Ureter (tissue), 1 donor: ENCODE measurements at regions not wholly inside any gene's neighbourhood (a gene's known extent, or its start where the extent isn't known, plus 50 kb on each side); places are given as distances from the start of the nearest gene placed in this dataset.
"Not testable (repeated sequence)": the region's sequence is repeated elsewhere in the genome, so short reads cannot be mapped to it uniquely, and the experiment has no call there.

Experiments
- DNase-seq: peaks from one replicate; pipeline ENCODE4 v3.0.0-alpha.2; 2020; ENCODE audit warnings: low spot score
- donor health status: DM: yes; HTN: yes; CAD: no.

DNA sequence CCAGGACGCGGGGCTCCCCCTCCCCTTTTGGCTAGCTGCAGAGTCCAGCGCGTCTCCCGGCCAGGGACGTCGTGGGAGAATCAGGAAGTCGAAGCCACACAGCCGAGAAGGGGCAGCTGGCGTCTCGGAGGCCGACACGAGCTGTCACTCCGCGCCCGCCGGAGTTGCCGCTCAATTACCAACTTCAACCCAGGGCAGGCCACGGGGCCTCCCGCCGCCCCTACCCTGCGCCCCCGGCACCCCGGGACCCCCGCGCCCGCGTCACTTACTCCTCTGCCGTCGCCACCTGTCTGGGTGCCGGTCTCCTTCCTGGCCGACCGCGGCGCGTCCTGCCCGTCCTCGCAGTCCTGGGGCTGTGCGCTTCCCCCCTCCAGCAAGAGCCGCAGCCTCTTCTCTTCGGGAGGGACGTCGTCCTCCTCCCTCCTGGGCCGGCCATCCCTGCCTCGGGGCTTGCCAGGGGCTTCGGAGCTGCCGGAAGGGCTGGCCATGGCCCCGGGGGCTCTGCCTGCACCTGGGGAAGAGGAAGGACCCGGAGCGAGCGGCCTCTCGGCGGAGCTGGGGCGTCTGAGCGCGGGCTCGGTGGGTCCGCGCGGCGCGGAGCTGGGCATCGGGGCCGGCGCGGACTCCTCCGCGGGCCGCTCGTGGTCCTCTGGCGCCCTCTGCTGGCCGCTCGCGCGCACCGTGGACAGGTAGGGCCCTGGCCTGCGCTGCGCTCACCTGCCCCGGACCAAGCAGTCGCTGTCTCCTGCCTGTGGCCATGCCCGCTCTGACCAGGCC lies 65.6 kb upstream of the CLEC6A start:
- DNase-seq: peak; percentile 43

DNA sequence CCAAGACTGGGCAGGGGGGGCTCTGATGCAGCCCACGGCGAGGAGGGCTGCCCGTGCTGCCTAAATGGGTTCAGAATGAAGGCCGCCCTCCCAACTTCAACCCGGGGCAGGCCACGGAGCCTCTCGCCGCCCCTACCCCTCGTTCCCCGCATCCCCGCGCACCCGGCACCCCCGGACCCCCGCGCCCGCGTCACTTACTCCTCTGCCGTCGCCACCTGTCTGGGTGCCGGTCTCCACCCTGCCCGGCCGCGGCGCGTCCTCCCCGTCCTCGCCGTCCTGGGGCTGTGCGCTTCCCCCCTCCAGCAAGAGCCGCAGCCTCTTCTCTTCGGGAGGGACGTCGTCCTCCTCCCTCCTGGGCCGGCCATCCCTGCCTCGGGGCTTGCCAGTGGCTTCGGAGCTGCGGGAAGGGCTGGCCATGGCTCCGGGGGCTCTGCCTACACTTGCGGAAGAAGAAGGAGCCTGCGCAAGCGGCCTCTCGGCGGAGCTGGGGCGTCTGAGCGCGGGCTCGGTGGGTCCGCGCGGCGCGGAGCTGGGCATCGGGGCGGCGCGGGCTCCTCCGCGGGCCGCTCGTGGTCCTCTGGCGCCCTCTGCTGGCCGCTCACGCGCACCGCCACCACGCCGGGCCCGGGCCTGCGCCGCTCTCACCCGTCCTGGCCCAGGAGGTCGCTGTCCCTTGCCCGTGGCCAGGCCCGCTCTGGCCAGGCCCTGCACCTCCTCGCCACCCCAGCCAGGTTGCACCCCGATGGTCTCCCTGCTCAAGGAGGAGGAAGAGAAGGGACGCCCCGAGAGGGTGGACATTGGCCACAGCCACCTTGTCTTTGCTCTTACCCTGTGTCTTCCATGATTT lies 59.3 kb upstream of the CLEC6A start:
- DNase-seq: peak; percentile 55

DNA sequence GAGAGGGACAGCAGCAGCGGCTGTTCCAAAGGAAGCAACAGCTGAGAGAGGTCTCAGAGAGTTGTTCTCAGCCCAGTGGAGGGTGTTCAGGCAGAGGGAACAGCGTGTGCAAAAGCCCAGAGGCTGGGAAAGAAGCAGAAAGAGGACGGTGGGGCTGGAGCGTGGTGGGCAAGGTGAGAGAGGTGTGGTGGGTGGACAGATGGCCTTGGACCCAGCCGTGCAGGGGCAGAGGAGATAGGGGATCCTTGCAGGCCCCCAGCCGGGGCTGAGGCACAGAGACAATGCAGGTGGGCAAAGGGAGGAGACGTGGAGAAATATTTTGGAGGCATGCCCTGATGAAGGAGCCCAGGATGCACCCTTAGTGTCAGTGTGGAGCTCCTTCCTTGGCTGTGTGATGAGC lies 58.4 kb upstream of the CLEC6A start:
- not testable (repeated sequence) for DNase-seq

DNA sequence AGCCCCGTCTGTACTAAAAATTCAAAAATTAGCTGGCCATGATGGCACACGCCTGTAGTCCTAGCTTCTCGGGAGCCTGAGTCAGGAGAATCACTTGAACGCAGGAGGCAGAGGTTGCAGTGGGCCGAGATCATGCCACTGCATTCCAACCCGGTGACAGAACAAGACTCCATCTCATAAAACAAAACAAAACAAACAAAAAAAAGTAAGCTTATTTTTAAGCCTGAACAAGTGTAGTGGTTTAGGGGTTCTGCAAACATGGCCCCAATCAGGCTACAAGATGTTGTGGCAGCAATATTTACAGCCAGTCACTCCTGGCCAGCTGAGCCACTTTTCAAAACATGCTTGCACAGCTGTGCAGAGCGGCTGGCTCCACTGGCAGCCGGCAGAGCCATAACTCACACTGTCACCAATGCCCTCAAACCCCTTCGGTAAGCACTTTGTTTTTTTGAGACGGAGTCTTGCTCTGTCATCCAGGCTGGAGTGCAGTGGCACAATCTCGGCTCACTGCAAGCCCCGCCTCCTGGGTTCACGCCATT lies 56.2 kb upstream of the CLEC6A start:
- not testable (repeated sequence) for DNase-seq

DNA sequence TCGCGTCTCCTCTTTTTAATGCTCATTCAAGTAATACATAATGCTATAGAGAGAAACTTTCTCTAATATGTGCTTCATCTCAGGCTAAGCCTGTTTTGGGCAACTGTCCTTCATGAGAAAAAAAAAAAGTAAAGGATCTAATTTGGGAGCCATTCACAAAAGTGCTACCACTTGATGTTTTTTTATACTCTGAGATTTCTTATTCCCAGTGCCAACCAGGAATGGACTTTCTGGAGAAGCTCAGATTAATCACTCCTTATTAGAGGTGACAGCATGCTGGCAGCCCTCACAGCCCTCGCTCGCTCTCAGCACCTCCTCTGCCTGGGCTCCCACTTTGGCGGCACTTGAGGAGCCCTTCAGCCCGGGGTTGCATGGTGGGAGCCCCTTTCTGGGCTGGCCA lies 51.9 kb upstream of the CLEC6A start:
- not testable (repeated sequence) for DNase-seq

DNA sequence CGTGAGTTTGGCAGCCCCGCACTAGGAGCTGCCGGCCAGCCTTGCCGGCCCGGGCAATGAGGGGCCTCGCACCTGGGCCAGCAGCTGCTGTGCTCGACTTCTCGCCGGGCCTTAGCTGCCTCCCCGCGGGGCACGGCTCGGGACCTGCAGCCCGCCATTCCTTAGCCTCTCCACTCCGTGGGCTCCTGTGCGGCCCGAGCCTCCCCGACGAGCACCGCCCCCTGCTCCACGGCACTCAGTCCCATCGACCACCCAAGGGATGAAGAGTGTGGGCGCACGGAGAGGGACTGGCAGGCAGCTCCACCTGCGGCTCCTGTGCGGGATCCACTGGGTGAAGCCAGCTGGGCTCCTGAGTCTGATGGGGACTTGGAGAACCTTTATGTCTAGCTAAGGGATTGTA lies 51.4 kb upstream of the CLEC6A start:
- DNase-seq: not testable (repeated sequence)
